A673 (cell line): ENCODE measurements at regions not wholly inside any gene's neighbourhood (a gene's known extent, or its start where the extent isn't known, plus 50 kb on each side); places are given as distances from the start of the nearest gene placed in this dataset.

Experiments
- CTCF ChIP-seq: fragments of 300-800, 200-600 bp; sonication (generic); conservative IDR thresholded peaks from 2 replicates; pipeline ENCODE4 v1.5.1; 2017; ENCODE audit warnings: low read depth, mild to moderate bottlenecking, antibody characterized with exemption, low read length, moderate library complexity, mixed read lengths
- EZH2 ChIP-seq: fragments of 200-600 bp; sonication (generic); IDR thresholded peaks from 2 replicates; pipeline ENCODE4 v1.6.1; 2017; ENCODE audit warnings: borderline replicate concordance, low read depth, mild to moderate bottlenecking, mixed read lengths, antibody characterized with exemption, low read length; ENCODE audit not compliant: poor library complexity, severe bottlenecking

- TF ChIP-seq CTCF (no peak), EZH2 (no peak)
Observed at GRCh38 chr2:221272729-221273128, 299.4 kb downstream of the EPHA4 start.
